ENCODE measurements at regions not wholly inside any gene's neighbourhood (a gene's known extent, or its start where the extent isn't known, plus 50 kb on each side); places are given as distances from the start of the nearest gene placed in this dataset.
"Not testable (repeated sequence)": the region's sequence is repeated elsewhere in the genome, so short reads cannot be mapped to it uniquely, and the experiment has no call there.

DNA sequence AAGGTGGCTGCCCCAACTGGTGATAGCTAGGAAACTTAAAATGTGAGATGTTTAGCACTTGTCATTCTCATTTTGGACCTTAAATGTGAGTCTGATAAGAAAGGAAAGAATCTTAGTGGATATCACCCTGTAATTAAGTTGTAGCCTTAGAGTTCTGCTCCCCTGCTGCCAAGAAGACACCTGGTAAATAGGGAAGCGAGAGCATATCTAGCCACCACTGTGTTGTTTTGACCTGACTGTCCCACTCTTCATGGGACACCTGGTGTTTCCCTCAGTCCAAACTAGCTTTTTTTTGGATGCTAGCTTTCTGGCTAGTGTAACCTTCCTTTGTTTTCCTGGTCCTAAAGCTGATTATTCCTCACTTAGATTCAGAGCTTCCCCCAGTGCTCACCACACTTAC, 357.6 kb downstream of the RAD51AP2 start:
- Mint-ChIP-seq H3K4me1 (no peaks in the 10 kb centered on the region), H3K9me3 (peaks cover 5% of the 10 kb centered on the region), H3K36me3 (ENCODE audit: low read depth) (no peaks in the 10 kb centered on the region), H3K4me3 (no peak overlapping the region), H3K27ac (no peak overlapping the region), H3K27me3 (no peaks in the 10 kb centered on the region)
- no peak for ATAC-seq
- DNase-seq: no peak

DNA sequence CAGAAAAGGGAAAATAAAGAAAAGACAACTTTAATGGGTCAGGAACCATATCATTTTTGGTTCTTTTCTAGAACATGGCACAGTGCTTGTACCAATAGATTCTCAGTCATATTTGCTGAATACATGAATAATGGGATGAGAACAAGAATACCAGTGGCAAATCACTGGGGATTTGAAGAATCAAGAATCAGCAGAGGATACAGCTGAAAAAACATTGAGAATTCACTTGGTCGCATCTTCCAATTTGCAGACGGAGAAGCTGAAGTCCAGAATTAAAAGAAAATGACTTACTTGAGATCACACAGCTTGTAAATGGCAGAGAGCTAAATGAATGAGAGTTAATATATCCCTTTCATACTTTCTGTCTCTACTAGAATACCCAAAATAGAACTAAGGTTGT, 362.2 kb downstream of the RAD51AP2 start:
- H3K27ac Mint-ChIP-seq: no peak overlapping the region
- H3K27me3 Mint-ChIP-seq: no peaks in the 10 kb centered on the region
- no peak for DNase-seq
- H3K36me3 Mint-ChIP-seq (ENCODE audit: low read depth): no peaks in the 10 kb centered on the region
- ATAC-seq: no peak
- no peak overlapping the region for H3K4me3 Mint-ChIP-seq
- peaks cover 5% of the 10 kb centered on the region for H3K9me3 Mint-ChIP-seq
- no peaks in the 10 kb centered on the region for H3K4me1 Mint-ChIP-seq

DNA sequence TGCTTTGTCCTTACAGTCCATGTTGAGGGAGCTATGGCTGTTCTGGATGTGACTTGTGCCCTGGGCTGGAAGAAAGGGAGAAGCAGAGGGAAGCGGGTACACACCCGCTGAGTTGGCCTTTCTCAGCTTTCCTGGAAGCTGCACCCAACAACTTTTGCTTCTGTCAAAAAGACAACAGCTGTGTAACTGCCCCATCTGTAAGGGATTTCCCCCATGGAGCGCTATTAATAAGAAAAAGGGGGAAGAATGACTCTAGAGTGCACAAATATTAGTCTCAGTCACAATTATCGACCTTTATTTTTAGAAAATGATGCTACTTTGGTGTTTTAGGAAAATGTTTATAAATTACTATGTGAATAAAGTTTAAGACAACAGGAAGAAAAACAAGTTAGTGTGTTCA, 368.3 kb downstream of the RAD51AP2 start:
- Mint-ChIP-seq H3K4me3 (no peak overlapping the region), H3K27me3 (no peaks in the 10 kb centered on the region), H3K27ac (no peak overlapping the region), H3K36me3 (ENCODE audit: low read depth) (no peaks in the 10 kb centered on the region), H3K9me3 (no peaks in the 10 kb centered on the region), H3K4me1 (no peaks in the 10 kb centered on the region)
- ATAC-seq: no peak
- no peak for DNase-seq

DNA sequence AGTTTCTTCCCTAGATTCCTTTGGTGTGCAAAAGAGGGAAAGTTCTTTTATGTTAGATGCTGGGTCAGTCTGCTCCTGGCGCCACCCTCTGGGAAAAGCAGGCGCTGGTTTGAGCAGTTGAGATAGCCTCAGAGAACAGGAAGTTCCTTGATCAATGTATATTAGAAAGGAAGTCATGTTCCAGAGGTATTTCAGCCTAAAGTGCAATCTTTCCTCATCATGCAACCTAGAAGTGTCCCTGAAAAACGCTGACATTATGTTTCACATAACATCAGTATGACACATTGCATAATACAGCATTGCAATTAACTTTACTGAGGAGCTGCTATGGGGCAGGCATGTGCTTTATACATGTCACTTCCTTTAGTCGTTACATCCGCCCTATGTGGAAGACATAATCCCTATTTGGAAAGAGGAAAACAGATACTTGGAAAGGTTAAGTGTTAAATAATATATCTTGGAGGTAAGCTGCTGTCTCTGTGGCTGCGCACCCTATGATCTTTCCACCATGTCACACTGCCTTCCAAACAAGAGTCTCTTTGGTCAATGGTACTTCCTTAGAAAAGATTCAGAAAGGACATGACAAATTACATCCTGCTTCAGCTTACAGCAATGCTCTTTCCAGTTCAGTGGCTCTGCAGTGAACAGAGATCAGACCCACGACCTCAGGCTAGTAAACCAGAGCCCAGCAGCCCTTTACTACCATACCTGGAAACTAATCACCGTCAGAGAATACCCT, 369.7 kb downstream of the RAD51AP2 start:
- H3K4me1 Mint-ChIP-seq: no peaks in the 10 kb centered on the region
- no peaks in the 10 kb centered on the region for H3K9me3 Mint-ChIP-seq
- H3K4me3 Mint-ChIP-seq: no peak overlapping the region
- no peak overlapping the region for H3K27ac Mint-ChIP-seq
- no peaks in the 10 kb centered on the region for H3K36me3 Mint-ChIP-seq (ENCODE audit: low read depth)
- no peaks in the 10 kb centered on the region for H3K27me3 Mint-ChIP-seq
- no peak for DNase-seq
- ATAC-seq: no peak

DNA sequence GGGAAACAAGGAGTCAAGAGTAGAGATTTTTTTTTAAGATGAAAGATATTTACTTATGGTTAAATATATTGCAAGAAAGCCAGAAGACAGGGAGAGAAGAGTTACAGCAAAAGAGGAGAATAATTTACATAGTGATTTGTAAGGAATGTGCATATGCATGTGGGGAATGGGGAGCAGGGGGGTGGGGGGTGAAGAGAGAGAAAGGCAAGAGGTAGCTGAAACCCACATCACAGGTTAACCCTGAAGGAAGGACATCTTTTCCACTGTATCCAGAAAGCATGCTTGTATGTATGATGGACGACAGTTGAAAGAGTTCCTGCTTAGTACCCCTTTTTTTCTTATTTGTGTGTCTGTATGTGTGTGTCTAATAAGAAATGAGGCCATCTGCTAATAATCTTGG, 371.9 kb downstream of the RAD51AP2 start:
- Mint-ChIP-seq H3K27me3 (no peaks in the 10 kb centered on the region), H3K4me1 (no peaks in the 10 kb centered on the region), H3K4me3 (no peak overlapping the region), H3K27ac (no peak overlapping the region), H3K36me3 (ENCODE audit: low read depth) (no peaks in the 10 kb centered on the region), H3K9me3 (no peaks in the 10 kb centered on the region)
- DNase-seq: no peak
- ATAC-seq: no peak

DNA sequence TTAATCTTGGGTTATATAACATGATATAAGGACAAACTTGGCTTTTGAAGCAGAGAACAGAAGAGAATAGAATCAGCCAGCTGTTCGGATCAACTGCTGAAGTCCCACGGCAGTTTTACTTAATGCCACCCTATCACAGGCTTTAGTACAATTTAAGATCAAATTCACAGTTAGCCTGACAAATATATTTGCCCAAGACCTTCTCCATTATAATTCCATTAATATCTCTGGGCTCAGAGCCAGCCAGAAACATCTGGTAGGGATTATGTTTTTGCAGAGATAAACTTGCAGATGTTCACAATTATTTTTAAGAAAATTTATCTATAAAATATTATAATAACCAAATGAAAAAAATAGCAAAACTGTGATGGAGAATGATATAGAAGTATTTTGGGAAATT, 381.4 kb downstream of the RAD51AP2 start:
- no peaks in the 10 kb centered on the region for H3K4me1 Mint-ChIP-seq
- no peaks in the 10 kb centered on the region for H3K9me3 Mint-ChIP-seq
- no peaks in the 10 kb centered on the region for H3K36me3 Mint-ChIP-seq (ENCODE audit: low read depth)
- no peak overlapping the region for H3K27ac Mint-ChIP-seq
- no peak overlapping the region for H3K4me3 Mint-ChIP-seq
- ATAC-seq (no peak), DNase-seq (no peak)
- H3K27me3 Mint-ChIP-seq: no peaks in the 10 kb centered on the region

DNA sequence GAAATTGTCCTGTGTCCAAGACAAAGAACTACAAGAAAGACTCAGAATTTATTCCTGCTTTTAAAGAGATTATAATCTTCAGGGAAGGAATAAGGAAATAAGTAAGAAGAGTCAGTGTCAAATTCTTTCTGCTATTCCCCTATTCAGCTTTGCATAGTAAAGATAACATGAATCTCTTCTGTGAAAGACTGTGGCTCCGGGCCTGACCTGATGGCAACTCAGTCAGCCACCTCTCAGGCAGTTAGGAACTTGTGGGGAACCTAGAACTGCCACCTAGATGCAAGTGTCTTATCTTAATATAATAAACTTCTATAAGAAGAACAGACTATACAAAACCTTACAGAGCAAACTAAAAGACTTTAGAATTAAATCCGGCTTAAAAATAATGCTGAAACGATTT, 382.0 kb downstream of the RAD51AP2 start:
- Mint-ChIP-seq H3K4me1 (no peaks in the 10 kb centered on the region), H3K27ac (no peak overlapping the region), H3K4me3 (no peak overlapping the region), H3K36me3 (ENCODE audit: low read depth) (no peaks in the 10 kb centered on the region), H3K9me3 (no peaks in the 10 kb centered on the region), H3K27me3 (no peaks in the 10 kb centered on the region)
- ATAC-seq: no peak
- no peak for DNase-seq

DNA sequence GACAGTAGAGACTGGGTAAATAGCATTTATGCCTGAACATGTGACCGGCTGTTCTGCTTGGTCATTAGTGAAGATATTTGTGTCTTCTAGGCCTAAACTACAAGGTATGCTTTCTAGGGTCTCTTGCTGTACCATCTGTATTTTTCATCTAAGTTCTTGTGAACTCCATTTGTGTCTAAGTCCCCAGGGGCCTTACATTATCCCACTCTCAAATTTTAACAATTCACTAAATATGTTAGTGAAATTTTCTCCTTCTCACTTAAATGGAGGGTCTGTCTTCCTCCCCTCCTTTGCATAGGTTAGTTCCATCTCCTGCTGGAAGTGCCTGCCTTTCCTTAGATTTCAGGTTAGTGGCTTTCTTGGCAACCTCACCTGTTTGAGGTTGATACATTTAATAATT, 382.6 kb downstream of the RAD51AP2 start:
- H3K27ac Mint-ChIP-seq: no peak overlapping the region
- DNase-seq: no peak
- H3K9me3 Mint-ChIP-seq: no peaks in the 10 kb centered on the region
- H3K27me3 Mint-ChIP-seq: no peaks in the 10 kb centered on the region
- H3K4me1 Mint-ChIP-seq: no peaks in the 10 kb centered on the region
- H3K36me3 Mint-ChIP-seq (ENCODE audit: low read depth): no peaks in the 10 kb centered on the region
- no peak overlapping the region for H3K4me3 Mint-ChIP-seq
- ATAC-seq: no peak

DNA sequence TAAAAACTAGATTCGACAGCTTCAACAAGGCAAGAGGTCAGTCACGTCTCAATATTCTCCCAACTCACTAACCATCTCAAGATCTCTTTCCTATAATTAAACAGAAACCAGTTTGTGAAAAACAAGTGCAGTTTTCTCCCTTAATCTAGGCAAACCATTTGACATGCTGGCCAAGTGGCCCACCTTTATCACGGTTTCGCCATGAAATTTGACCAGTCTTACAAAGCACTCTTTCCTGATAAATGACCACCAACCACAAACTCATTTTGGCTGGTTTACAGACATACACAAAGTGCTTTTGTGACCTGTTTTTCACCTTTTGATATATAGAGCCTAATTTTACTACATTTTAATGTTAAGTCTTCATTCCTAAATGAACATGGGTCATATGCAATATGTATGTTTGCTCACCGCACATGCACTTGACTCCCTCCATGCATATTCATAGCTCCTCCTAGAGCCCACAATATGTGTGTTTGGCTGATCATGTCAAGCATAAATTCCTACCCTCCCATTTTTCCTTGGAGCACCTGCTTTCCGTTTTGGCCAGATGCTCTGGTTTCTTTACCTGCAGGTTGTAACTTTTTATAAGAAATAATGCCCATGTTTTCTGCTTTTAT, 385.1 kb downstream of the RAD51AP2 start:
- Mint-ChIP-seq H3K4me1 (no peaks in the 10 kb centered on the region), H3K36me3 (ENCODE audit: low read depth) (no peaks in the 10 kb centered on the region), H3K4me3 (no peak overlapping the region), H3K27ac (no peak overlapping the region), H3K27me3 (no peaks in the 10 kb centered on the region), H3K9me3 (no peaks in the 10 kb centered on the region)
- DNase-seq (no peak), ATAC-seq (no peak)

DNA sequence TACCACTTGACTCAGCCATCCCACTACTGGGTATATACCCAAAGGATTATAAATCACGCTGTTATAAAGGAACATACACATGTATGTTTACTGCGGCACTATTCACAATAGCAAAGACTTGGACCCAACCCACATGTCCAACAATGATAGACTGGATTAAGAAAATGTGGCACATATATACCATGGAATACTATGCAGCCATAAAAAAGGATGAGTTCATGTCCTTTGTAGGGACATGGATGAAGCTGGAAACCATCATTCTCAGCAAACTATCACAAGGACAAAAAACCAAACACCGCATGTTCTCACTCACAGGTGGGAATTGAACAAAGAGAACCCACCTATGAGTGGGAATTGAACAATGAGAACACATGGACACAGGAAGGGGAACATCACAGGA, 387.6 kb downstream of the RAD51AP2 start:
- not testable (repeated sequence) for H3K4me3 Mint-ChIP-seq; H3K36me3 Mint-ChIP-seq (ENCODE audit: low read depth); H3K27ac Mint-ChIP-seq; ATAC-seq; H3K9me3 Mint-ChIP-seq; H3K27me3 Mint-ChIP-seq; H3K4me1 Mint-ChIP-seq; DNase-seq

DNA sequence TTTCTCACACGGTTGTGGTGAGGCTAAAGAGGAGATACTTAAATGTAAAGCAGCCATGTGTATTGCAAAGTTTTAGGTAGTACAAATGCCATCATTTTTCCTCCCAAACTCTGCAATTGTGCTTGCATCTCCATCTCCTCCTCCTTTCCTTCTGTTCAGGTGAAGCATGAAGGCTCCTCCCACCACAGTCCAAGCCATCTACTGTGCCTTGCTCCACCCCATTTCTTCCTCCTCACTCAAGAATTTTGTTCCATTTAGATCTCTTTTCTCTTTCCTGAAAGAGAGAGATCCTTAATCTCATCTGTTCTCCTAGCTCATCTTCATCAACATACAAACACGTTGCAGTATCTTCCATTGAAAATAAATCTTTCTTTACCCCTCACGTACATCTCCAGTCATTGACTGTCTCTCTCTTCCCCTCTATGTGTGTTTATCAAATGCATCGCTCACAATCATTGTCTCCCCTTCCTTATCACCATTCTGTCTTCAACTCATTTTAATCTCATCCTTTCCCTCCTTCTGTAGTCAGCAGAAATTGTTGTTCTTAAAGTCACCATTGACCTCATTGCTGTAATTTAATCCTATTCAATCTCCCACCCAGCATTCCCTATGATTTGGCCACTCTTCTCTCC, 392.1 kb downstream of the RAD51AP2 start:
- H3K4me1 Mint-ChIP-seq: no peaks in the 10 kb centered on the region
- no peaks in the 10 kb centered on the region for H3K36me3 Mint-ChIP-seq (ENCODE audit: low read depth)
- H3K4me3 Mint-ChIP-seq: no peak overlapping the region
- H3K27me3 Mint-ChIP-seq: no peaks in the 10 kb centered on the region
- H3K9me3 Mint-ChIP-seq: no peaks in the 10 kb centered on the region
- no peak for DNase-seq
- no peak overlapping the region for H3K27ac Mint-ChIP-seq
- no peak for ATAC-seq

DNA sequence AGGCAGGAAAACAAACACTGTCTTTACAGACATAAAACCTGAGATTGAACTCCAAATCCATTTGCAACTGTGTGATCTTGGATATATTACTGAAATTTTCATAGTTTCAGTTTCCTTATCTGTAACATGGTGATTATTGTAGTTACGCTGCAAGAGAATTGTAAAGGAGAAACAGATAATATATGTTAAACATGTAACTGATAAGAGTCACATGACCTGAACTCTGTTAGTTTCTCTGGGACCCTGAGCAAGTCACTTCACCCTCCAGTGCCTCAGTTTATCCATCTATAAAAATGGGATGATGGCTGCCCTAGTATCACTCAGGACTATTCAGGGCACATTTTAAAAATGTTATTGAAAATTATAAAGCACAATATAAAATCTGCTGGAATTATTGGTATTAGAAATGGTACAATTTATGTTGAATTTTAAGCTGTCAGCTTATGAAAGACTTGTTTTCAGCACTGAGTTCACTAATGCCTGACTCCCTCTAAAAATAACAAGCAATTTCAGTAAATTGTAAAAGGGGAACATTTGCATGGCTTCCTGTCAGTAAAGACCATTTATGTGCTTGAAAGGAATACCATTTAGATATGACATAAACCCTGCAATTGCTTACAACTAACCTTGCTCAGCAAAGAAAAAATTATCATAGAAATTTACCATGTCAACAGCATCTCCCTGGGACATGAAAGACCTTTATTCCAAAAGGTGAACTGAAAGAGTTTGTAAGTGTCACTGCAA, 393.5 kb downstream of the RAD51AP2 start:
- no peak overlapping the region for H3K27ac Mint-ChIP-seq
- DNase-seq: no peak
- no peaks in the 10 kb centered on the region for H3K4me1 Mint-ChIP-seq
- H3K36me3 Mint-ChIP-seq (ENCODE audit: low read depth): no peaks in the 10 kb centered on the region
- no peaks in the 10 kb centered on the region for H3K9me3 Mint-ChIP-seq
- H3K4me3 Mint-ChIP-seq: no peak overlapping the region
- no peaks in the 10 kb centered on the region for H3K27me3 Mint-ChIP-seq
- no peak for ATAC-seq

DNA sequence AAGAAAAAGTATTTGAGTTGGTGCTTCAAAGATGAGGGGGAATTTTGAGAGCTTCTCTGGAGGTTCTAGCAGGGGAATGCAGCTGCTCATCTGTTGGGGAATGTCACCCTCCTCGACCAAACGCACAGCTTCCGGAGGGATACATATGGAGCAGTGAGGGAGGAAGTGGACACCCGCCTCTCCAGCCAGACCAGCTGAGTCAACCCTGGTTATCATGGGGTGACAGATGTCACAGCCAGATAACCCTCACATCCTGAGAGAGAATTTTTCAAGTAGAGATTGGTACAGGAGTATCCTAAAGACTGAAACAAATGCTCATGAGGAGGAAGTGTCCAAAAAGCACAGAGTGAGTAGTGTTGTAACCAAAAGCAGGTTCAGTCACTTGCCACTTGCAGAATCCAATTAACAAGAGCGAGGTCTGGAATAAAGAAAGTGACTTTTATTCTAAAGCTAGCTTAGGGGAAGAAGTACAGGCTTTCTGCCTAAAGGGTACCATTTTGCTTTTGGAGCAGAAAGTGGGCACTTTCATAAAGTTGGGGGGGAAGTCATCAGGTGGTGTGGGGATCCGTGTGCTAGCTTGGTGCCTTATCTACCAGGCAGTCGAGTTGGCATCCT, 395.2 kb downstream of the RAD51AP2 start:
- no peak overlapping the region for H3K27ac Mint-ChIP-seq
- no peak overlapping the region for H3K4me3 Mint-ChIP-seq
- H3K9me3 Mint-ChIP-seq: no peaks in the 10 kb centered on the region
- no peaks in the 10 kb centered on the region for H3K36me3 Mint-ChIP-seq (ENCODE audit: low read depth)
- DNase-seq (no peak), ATAC-seq (no peak)
- H3K4me1 Mint-ChIP-seq: no peaks in the 10 kb centered on the region
- H3K27me3 Mint-ChIP-seq: no peaks in the 10 kb centered on the region

DNA sequence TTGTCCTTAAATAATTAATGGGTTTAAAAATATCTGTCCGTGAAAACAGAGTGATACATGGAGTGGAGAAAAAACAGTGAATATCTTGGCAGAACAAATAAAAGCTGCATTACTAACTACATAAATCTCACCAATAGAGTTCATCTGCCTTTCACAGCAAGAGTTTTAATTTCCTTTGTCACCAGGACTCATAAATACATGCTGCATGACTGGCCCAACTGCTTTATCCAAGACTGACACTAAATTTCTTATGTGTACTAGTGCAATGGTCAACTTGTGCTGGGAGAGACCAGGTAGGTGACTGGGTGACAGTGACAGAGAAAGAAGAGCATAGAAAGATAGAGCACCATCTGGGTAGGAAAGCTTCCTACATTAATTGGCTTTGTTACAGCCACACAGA, 402.8 kb downstream of the RAD51AP2 start:
- ATAC-seq: no peak
- no peak for DNase-seq
- Mint-ChIP-seq H3K27ac (no peak overlapping the region), H3K36me3 (ENCODE audit: low read depth) (no peaks in the 10 kb centered on the region), H3K27me3 (no peaks in the 10 kb centered on the region), H3K9me3 (no peaks in the 10 kb centered on the region), H3K4me1 (no peaks in the 10 kb centered on the region), H3K4me3 (no peak overlapping the region)

Data from activated naive CD8-positive, alpha-beta T cell treated with anti-CD3 and anti-CD28 coated beads, Interleukin-2, amount 50 U/mL, for 24 hours (primary cell).